Thyroid gland (tissue), 4 donors: ENCODE measurements at regions not wholly inside any gene's neighbourhood (a gene's known extent, or its start where the extent isn't known, plus 50 kb on each side); places are given as distances from the start of the nearest gene placed in this dataset.

Experiments used
- POLR2A ChIP-seq, 2 donors: fragments of 450-650 bp; IDR thresholded peaks; one replicate each; pipeline ENCODE4 v1.6.1; 2017; ENCODE audit warnings: antibody characterized with exemption in 2 of 2, mild to moderate bottlenecking in 2 of 2, moderate library complexity in 1 of 2
- TF ChIP-seq, protein P1 (sequence below), 6 experiments: fragments of 200-600 bp in 3 of 6; fragments of 450-650 bp in 3 of 6; sonication (generic) in 3 of 6; IDR thresholded peaks; one replicate each; pipeline ENCODE4 v1.5.1; 2016 to 2019; ENCODE audit warnings: antibody characterized with exemption in 6 of 6, mild to moderate bottlenecking in 2 of 6, inconsistent platforms in 1 of 6, moderate library complexity in 1 of 6

DNA sequence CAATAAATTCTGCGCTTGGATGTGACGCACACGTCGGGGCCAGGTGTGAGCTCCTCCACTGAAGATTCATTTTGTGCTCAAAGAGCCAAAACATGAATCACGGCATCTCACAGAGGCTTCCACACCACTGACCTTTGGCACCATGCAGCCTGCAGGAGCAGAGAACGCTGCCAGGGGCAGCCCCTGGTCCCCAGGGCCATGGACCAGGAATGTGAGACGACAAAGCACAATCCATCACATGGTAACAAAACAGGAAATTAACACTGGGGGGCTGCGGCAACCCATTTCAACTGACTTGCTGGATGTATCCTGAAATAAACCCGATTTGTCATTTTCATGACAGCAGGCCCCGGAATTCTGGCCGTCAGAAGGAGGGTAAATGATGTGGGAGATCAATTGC lies 167.5 kb upstream of the IGF1R start:
- TF ChIP-seq, protein P1, sequence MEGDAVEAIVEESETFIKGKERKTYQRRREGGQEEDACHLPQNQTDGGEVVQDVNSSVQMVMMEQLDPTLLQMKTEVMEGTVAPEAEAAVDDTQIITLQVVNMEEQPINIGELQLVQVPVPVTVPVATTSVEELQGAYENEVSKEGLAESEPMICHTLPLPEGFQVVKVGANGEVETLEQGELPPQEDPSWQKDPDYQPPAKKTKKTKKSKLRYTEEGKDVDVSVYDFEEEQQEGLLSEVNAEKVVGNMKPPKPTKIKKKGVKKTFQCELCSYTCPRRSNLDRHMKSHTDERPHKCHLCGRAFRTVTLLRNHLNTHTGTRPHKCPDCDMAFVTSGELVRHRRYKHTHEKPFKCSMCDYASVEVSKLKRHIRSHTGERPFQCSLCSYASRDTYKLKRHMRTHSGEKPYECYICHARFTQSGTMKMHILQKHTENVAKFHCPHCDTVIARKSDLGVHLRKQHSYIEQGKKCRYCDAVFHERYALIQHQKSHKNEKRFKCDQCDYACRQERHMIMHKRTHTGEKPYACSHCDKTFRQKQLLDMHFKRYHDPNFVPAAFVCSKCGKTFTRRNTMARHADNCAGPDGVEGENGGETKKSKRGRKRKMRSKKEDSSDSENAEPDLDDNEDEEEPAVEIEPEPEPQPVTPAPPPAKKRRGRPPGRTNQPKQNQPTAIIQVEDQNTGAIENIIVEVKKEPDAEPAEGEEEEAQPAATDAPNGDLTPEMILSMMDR (IDR thresholded peaks at IDR 0.05), result no peak
- TF ChIP-seq POLR2A (IDR thresholded peaks at IDR 0.05), result no peak
